B cell (primary cell): ENCODE measurements at regions not wholly inside any gene's neighbourhood (a gene's known extent, or its start where the extent isn't known, plus 50 kb on each side); places are given as distances from the start of the nearest gene placed in this dataset.

ENCODE experiments used
- ATAC-seq: fragments of 200-7000 bp; cut with Tn5 transposase; one replicate; pipeline ENCODE4 v1.10.0; 2021; ENCODE audit warnings: low read depth, mild to moderate bottlenecking, moderate number of reproducible peaks, moderate library complexity
- CTCF ChIA-PET: fragments of 350-600 bp; sonication (Branson Sonifier 250); formaldehyde crosslinking; loops from one replicate; lab custom pipeline; 2021; ENCODE audit warnings: antibody characterized with exemption, inconsistent platforms; lab: Charles Lee
- POLR2A ChIA-PET: fragments of 350-600 bp; sonication (Branson Sonifier 250); formaldehyde crosslinking; loops from one replicate; lab custom pipeline; 2021; ENCODE audit warnings: antibody characterized with exemption; lab: Charles Lee
- DNase-seq: peaks from one replicate; pipeline ENCODE4 v3.0.0; 2013
- H2AFZ ChIP-seq: 2 replicates; pipeline ENCODE4 v1.6.1; 2012; ENCODE audit warnings: mild to moderate bottlenecking, low read depth, low read length; ENCODE audit not compliant: insufficient read depth, poor library complexity, severe bottlenecking
- H3K27ac ChIP-seq, 2 donors: 1 replicate in 1 of 2; 2 replicates in 1 of 2; pipeline ENCODE4 v1.5.1; 2012 to 2013; ENCODE audit warnings: low read length in 2 of 2, mild to moderate bottlenecking in 2 of 2, moderate library complexity in 1 of 2
- H3K27me3 ChIP-seq, 4 experiments: fragments of 200-600 bp in 1 of 4; sonication (generic) in 1 of 4; replicated peaks in 1 of 4; 1 replicate in 2 of 4; 2 replicates in 2 of 4; pipeline versions ENCODE4 v1.6.1 to v1.7.0; 2013 to 2016; ENCODE audit warnings: low read length in 3 of 4, mild to moderate bottlenecking in 2 of 4, mixed read lengths in 1 of 4, moderate library complexity in 1 of 4; ENCODE audit not compliant: insufficient read depth in 4 of 4, control insufficient read depth in 3 of 4; ENCODE audit errors: control extremely low read depth in 1 of 4
- H3K36me3 ChIP-seq, 2 experiments: replicated peaks in 1 of 2; 1 replicate in 1 of 2; 2 replicates in 1 of 2; pipeline versions ENCODE4 v1.6.1 to v1.7.1; 2013; ENCODE audit warnings: low read length in 1 of 2; ENCODE audit not compliant: insufficient read depth in 2 of 2, control insufficient read depth in 1 of 2; ENCODE audit errors: control extremely low read depth in 1 of 2, extremely low read depth in 1 of 2
- H3K4me1 ChIP-seq, 2 donors: fragments of 200-600 bp in 1 of 2; sonication (generic) in 1 of 2; 1 replicate in 1 of 2; 2 replicates in 1 of 2; pipeline versions ENCODE4 v1.5.1 to v1.6.1; 2013 to 2017; ENCODE audit warnings: low read length in 2 of 2; ENCODE audit not compliant: control insufficient read depth in 2 of 2, insufficient read depth in 2 of 2
- H3K4me2 ChIP-seq: replicated peaks from 2 replicates; pipeline ENCODE3; 2012; ENCODE audit warnings: mild to moderate bottlenecking, low read depth, low read length; ENCODE audit not compliant: poor library complexity, severe bottlenecking
- H3K4me3 ChIP-seq, 5 experiments: fragments of 200-600 bp in 1 of 5; sonication (generic) in 1 of 5; 1 replicate in 3 of 5; 2 replicates in 2 of 5; pipeline versions ENCODE4 v1.5.1 to v1.7.0; 2011 to 2016; ENCODE audit warnings: low read length in 4 of 5, mild to moderate bottlenecking in 4 of 5, low read depth in 2 of 5, control low read depth in 1 of 5, moderate library complexity in 1 of 5; ENCODE audit not compliant: insufficient read depth in 1 of 5; ENCODE audit errors: control extremely low read depth in 1 of 5, extremely low read depth in 1 of 5
- H3K79me2 ChIP-seq: fragments of 200-600 bp; sonication (generic); one replicate; pipeline ENCODE4 v1.6.0; 2016; ENCODE audit warnings: low read length; ENCODE audit not compliant: control insufficient read depth, insufficient read depth
- H3K9ac ChIP-seq: fragments of 200-600 bp; sonication (generic); 2 replicates; pipeline ENCODE4 v1.6.1; 2017; ENCODE audit warnings: mild to moderate bottlenecking, low read length, moderate library complexity
- H3K9me3 ChIP-seq, 3 donors: one replicate each; pipeline versions ENCODE4 v1.6.1 to v1.7.1; 2013; ENCODE audit warnings: low read length in 2 of 3; ENCODE audit not compliant: control insufficient read depth in 2 of 3, insufficient read depth in 1 of 3; ENCODE audit errors: control extremely low read depth in 1 of 3
- H4K20me1 ChIP-seq: 2 replicates; pipeline ENCODE4 v1.6.0; 2012; ENCODE audit warnings: mild to moderate bottlenecking, low read length; ENCODE audit not compliant: insufficient read depth, control insufficient read depth, poor library complexity, severe bottlenecking
- H3K27ac Mint-ChIP-seq: one replicate; pipeline ENCODE4 v1.8.0; 2021; ENCODE audit warnings: mixed read lengths
- H3K27me3 Mint-ChIP-seq: one replicate; pipeline ENCODE4 v1.8.0; 2021; ENCODE audit warnings: mixed read lengths
- H3K4me1 Mint-ChIP-seq: one replicate; pipeline ENCODE4 v1.8.0; 2021; ENCODE audit warnings: mixed read lengths
- H3K4me3 Mint-ChIP-seq: one replicate; pipeline ENCODE4 v1.8.0; 2021; ENCODE audit warnings: mixed read lengths
- H3K9me3 Mint-ChIP-seq: one replicate; pipeline ENCODE4 v1.8.0; 2022; ENCODE audit warnings: mixed read lengths; ENCODE audit not compliant: insufficient read depth
- EZH2 ChIP-seq: IDR thresholded peaks from 2 replicates; pipeline ENCODE4 v1.6.1; 2012; ENCODE audit warnings: borderline replicate concordance, low read depth, mild to moderate bottlenecking, moderate library complexity, low read length; ENCODE audit not compliant: insufficient read depth, poor library complexity, severe bottlenecking
- WGBS: methylation state at CpG from one replicate; pipeline ENCODE4 v1.1.5; 2013; ENCODE audit warnings: missing lambda C conversion rate; ENCODE audit not compliant: insufficient coverage; 5-methylcytosine and 5-hydroxymethylcytosine counted together
- intact Hi-C: fragments of 100-400 bp; cut with micrococcal nuclease; formaldehyde crosslinking; loops from one replicate; pipeline ENCODE4 v1.10.0; 2022
- TF ChIP-seq, protein P1 (sequence below): fragments of 200-600 bp; IDR thresholded peaks from one replicate; pipeline ENCODE4 v1.8.0; 2022; ENCODE audit warnings: antibody characterized with exemption, mild to moderate bottlenecking

GRCh38 chr1:56135864-56136147 is 443.6 kb downstream of the PLPP3 start:
- Mint-ChIP-seq H3K4me1 (peaks cover 42% of the 10 kb centered on the region), H3K4me3 (no peak overlapping the region), H3K27ac (no peak overlapping the region), H3K27me3 (no peaks in the 10 kb centered on the region), H3K9me3 (no peaks in the 10 kb centered on the region)
- intact Hi-C loops: no loop called here
- POLR2A ChIA-PET: no interaction called here
- TF ChIP-seq EZH2: no peak
- TF ChIP-seq, protein P1, sequence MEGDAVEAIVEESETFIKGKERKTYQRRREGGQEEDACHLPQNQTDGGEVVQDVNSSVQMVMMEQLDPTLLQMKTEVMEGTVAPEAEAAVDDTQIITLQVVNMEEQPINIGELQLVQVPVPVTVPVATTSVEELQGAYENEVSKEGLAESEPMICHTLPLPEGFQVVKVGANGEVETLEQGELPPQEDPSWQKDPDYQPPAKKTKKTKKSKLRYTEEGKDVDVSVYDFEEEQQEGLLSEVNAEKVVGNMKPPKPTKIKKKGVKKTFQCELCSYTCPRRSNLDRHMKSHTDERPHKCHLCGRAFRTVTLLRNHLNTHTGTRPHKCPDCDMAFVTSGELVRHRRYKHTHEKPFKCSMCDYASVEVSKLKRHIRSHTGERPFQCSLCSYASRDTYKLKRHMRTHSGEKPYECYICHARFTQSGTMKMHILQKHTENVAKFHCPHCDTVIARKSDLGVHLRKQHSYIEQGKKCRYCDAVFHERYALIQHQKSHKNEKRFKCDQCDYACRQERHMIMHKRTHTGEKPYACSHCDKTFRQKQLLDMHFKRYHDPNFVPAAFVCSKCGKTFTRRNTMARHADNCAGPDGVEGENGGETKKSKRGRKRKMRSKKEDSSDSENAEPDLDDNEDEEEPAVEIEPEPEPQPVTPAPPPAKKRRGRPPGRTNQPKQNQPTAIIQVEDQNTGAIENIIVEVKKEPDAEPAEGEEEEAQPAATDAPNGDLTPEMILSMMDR: no peak
- peaks cover 13 to 20% of the 10 kb centered on the region in 2 donors for H3K4me1 ChIP-seq
- H3K9me3 ChIP-seq: no peaks in the 10 kb centered on the region
- no peaks in the 10 kb centered on the region for H3K27me3 ChIP-seq
- no peaks in the 10 kb centered on the region for H3K36me3 ChIP-seq
- CTCF ChIA-PET: no interaction called here
- H2AFZ ChIP-seq: no peak overlapping the region
- no peak overlapping the region for H3K27ac ChIP-seq
- H4K20me1 ChIP-seq: no peaks in the 10 kb centered on the region
- DNase-seq: no peak
- no peak overlapping the region for H3K4me3 ChIP-seq
- H3K4me2 ChIP-seq: no peak overlapping the region
- no peaks in the 10 kb centered on the region for H3K79me2 ChIP-seq
- no peak overlapping the region for H3K9ac ChIP-seq
- ATAC-seq: no peak

- peaks cover 42% of the 10 kb centered on the region for H3K4me1 Mint-ChIP-seq
- H3K27me3 Mint-ChIP-seq: no peaks in the 10 kb centered on the region
- Histone ChIP-seq H4K20me1 (no peaks in the 10 kb centered on the region), H3K79me2 (no peaks in the 10 kb centered on the region), H3K4me3 (no peak overlapping the region), H3K27ac (no peak overlapping the region), H3K9ac (no peak overlapping the region), H3K36me3 (no peaks in the 10 kb centered on the region), H3K4me2 (no peak overlapping the region), H3K4me1 (peaks cover 13 to 20% of the 10 kb centered on the region in 2 donors), H3K9me3 (no peaks in the 10 kb centered on the region), H3K27me3 (no peaks in the 10 kb centered on the region), H2AFZ (no peak overlapping the region)
- DNase-seq (no peak), ATAC-seq (no peak)
- intact Hi-C loops: no loop called here
- no peak overlapping the region for H3K27ac Mint-ChIP-seq
- CTCF ChIA-PET: no interaction called here
- no peak for TF ChIP-seq EZH2
- TF ChIP-seq, protein P1: no peak
- H3K9me3 Mint-ChIP-seq: no peaks in the 10 kb centered on the region
- no peak overlapping the region for H3K4me3 Mint-ChIP-seq
- 54% methylated on average over 4 of the region's 5 CpGs for WGBS
- POLR2A ChIA-PET: no interaction called here
These were observed 444.1 kb downstream of the PLPP3 start for GRCh38 chr1:56135069-56135863.
